H9 (cell line): ENCODE measurements at regions not wholly inside any gene's neighbourhood (a gene's known extent, or its start where the extent isn't known, plus 50 kb on each side); places are given as distances from the start of the nearest gene placed in this dataset.

ENCODE experiments used
- DNase-seq: peaks from one replicate; pipeline ENCODE4 v3.0.0-alpha.2; 2017
- H2AFZ ChIP-seq: one replicate; pipeline ENCODE4 v1.6.1; 2013; ENCODE audit warnings: mild to moderate bottlenecking, low read length, control low read depth, moderate library complexity
- H2AK5ac ChIP-seq: 2 replicates; pipeline ENCODE4 v1.6.1; 2013; ENCODE audit warnings: low read length, control low read depth, mixed read lengths; ENCODE audit not compliant: insufficient read length
- H2BK120ac ChIP-seq: one replicate; pipeline ENCODE4 v1.6.1; 2013; ENCODE audit warnings: low read depth, mild to moderate bottlenecking, low read length, control low read depth, inconsistent platforms; ENCODE audit not compliant: poor library complexity, severe bottlenecking
- H2BK12ac ChIP-seq: 2 replicates; pipeline ENCODE4 v1.6.1; 2013; ENCODE audit warnings: low read length, control low read depth, mixed read lengths, low read depth; ENCODE audit not compliant: insufficient read length
- H2BK15ac ChIP-seq: 2 replicates; pipeline ENCODE4 v1.6.1; 2013; ENCODE audit warnings: low read depth, low read length, control low read depth
- H2BK20ac ChIP-seq: one replicate; pipeline ENCODE4 v1.6.1; 2013; ENCODE audit warnings: low read depth, mild to moderate bottlenecking, low read length, control low read depth, inconsistent platforms; ENCODE audit not compliant: poor library complexity, severe bottlenecking
- H2BK5ac ChIP-seq: 2 replicates; pipeline ENCODE4 v1.6.1; 2013; ENCODE audit warnings: low read length, control low read depth, mixed read lengths; ENCODE audit not compliant: insufficient read length
- H3K14ac ChIP-seq: 2 replicates; pipeline ENCODE4 v1.6.1; 2013; ENCODE audit warnings: low read length, control low read depth; ENCODE audit not compliant: insufficient read depth
- H3K18ac ChIP-seq: 2 replicates; pipeline ENCODE4 v1.6.1; 2013; ENCODE audit warnings: low read depth, mild to moderate bottlenecking, mixed read lengths, low read length, control low read depth; ENCODE audit not compliant: insufficient read length
- H3K23ac ChIP-seq: 2 replicates; pipeline ENCODE4 v1.6.1; 2013; ENCODE audit warnings: low read length, control low read depth, mixed read lengths, low read depth; ENCODE audit not compliant: insufficient read length
- H3K23me2 ChIP-seq: 2 replicates; pipeline ENCODE4 v1.6.1; 2013; ENCODE audit warnings: low read depth, mild to moderate bottlenecking, mixed read lengths, low read length, control low read depth; ENCODE audit not compliant: insufficient read length, poor library complexity, severe bottlenecking
- H3K27ac ChIP-seq: 2 replicates; pipeline ENCODE4 v1.5.1; 2013; ENCODE audit warnings: low read length, control low read depth, mixed read lengths, low read depth; ENCODE audit not compliant: insufficient read length
- H3K27me3 ChIP-seq: 2 replicates; pipeline ENCODE4 v1.6.1; 2013; ENCODE audit warnings: low read length, control low read depth, inconsistent platforms; ENCODE audit not compliant: insufficient read depth
- H3K4ac ChIP-seq: 2 replicates; pipeline ENCODE4 v1.6.1; 2013; ENCODE audit warnings: low read depth, mild to moderate bottlenecking, control low read depth, inconsistent platforms, low read length, moderate library complexity
- H3K4me1 ChIP-seq: 2 replicates; pipeline ENCODE4 v1.6.1; 2013; ENCODE audit warnings: low read length, control low read depth, inconsistent platforms; ENCODE audit not compliant: insufficient read depth
- H3K4me2 ChIP-seq: 2 replicates; pipeline ENCODE4 v1.6.1; 2013; ENCODE audit warnings: low read length, control low read depth, mixed read lengths; ENCODE audit not compliant: insufficient read length, insufficient read depth
- H3K56ac ChIP-seq: 2 replicates; pipeline ENCODE4 v1.6.1; 2013; ENCODE audit warnings: low read depth, mild to moderate bottlenecking, mixed read lengths, low read length, control low read depth; ENCODE audit not compliant: insufficient read length
- H3K79me1 ChIP-seq: 2 replicates; pipeline ENCODE4 v1.6.1; 2013; ENCODE audit warnings: low read depth, mild to moderate bottlenecking, moderate library complexity, low read length, control low read depth, inconsistent platforms; ENCODE audit not compliant: insufficient read depth, poor library complexity, severe bottlenecking
- H3K79me2 ChIP-seq: 2 replicates; pipeline ENCODE4 v1.6.1; 2013; ENCODE audit warnings: low read length, control low read depth, inconsistent platforms; ENCODE audit not compliant: insufficient read depth
- H3K9ac ChIP-seq: 2 replicates; pipeline ENCODE4 v1.6.1; 2013; ENCODE audit warnings: low read length, control low read depth, mixed read lengths; ENCODE audit not compliant: insufficient read length; ENCODE audit errors: extremely low read depth
- H3K9me3 ChIP-seq: one replicate; pipeline ENCODE4 v1.6.1; 2013; ENCODE audit warnings: low read depth, low read length, inconsistent platforms; ENCODE audit not compliant: control insufficient read depth
- H3T11ph ChIP-seq: one replicate; pipeline ENCODE4 v1.6.1; 2013; ENCODE audit warnings: mild to moderate bottlenecking, low read length, control low read depth, inconsistent platforms
- H4K20me1 ChIP-seq: one replicate; pipeline ENCODE4 v1.6.1; 2013; ENCODE audit not compliant: control insufficient read depth, insufficient read length, insufficient read depth
- H4K5ac ChIP-seq: 2 replicates; pipeline ENCODE4 v1.6.1; 2013; ENCODE audit warnings: low read depth, mild to moderate bottlenecking, mixed read lengths, low read length, control low read depth; ENCODE audit not compliant: insufficient read length
- H4K8ac ChIP-seq: replicated peaks from 2 replicates; pipeline ENCODE4 v1.6.1; 2013; ENCODE audit warnings: low read length, control low read depth, mixed read lengths, low read depth; ENCODE audit not compliant: insufficient read length
- H4K91ac ChIP-seq: 2 replicates; pipeline ENCODE4 v1.6.1; 2013; ENCODE audit warnings: low read depth, mild to moderate bottlenecking, moderate library complexity, mixed read lengths, low read length, control low read depth; ENCODE audit not compliant: insufficient read length
- H3K27ac Mint-ChIP-seq, 3 experiments: 2 replicates in 2 of 3; 3 replicates in 1 of 3; pipeline ENCODE4 v1.8.0; 2020 to 2021; ENCODE audit warnings: mixed read lengths in 3 of 3, mild to moderate bottlenecking in 1 of 3, moderate library complexity in 1 of 3
- H3K27me3 Mint-ChIP-seq: 2 replicates; pipeline ENCODE4 v1.8.0; 2021; ENCODE audit warnings: low read depth, mild to moderate bottlenecking, moderate library complexity, mixed read lengths
- H3K36me3 Mint-ChIP-seq, 3 experiments: 2 replicates in 2 of 3; 3 replicates in 1 of 3; pipeline ENCODE4 v1.8.0; 2020 to 2021; ENCODE audit warnings: low read depth in 3 of 3, mixed read lengths in 3 of 3; ENCODE audit not compliant: insufficient read depth in 1 of 3
- H3K4me1 Mint-ChIP-seq, 2 experiments: 2 replicates each; pipeline ENCODE4 v1.8.0; 2020; ENCODE audit warnings: mixed read lengths in 2 of 2
- H3K4me3 Mint-ChIP-seq, 2 experiments: 2 replicates in 1 of 2; 3 replicates in 1 of 2; pipeline ENCODE4 v1.8.0; 2020 to 2021; ENCODE audit warnings: mild to moderate bottlenecking in 2 of 2, mixed read lengths in 2 of 2, moderate library complexity in 1 of 2
- H3K9me3 Mint-ChIP-seq, 2 experiments: 2 replicates in 1 of 2; 3 replicates in 1 of 2; pipeline ENCODE4 v1.8.0; 2020; ENCODE audit warnings: mild to moderate bottlenecking in 2 of 2, mixed read lengths in 2 of 2, moderate library complexity in 1 of 2
- WGBS: extraction: QIAGEN DNeasy Blood & Tissue Kit; methylation state at CpG from one replicate; pipeline ENCODE4 v1.1.7; 2013; ENCODE audit warnings: missing lambda C conversion rate, low lambda C conversion rate, mixed read lengths; ENCODE audit not compliant: insufficient read length; ENCODE audit errors: extremely low coverage; 5-methylcytosine and 5-hydroxymethylcytosine counted together
- TF ChIP-seq, protein P1 (sequence below): fragments of 200-600 bp; sonication (generic); conservative IDR thresholded peaks from 3 replicates; pipeline ENCODE4 v1.8.0; 2021; ENCODE audit warnings: antibody characterized with exemption, mild to moderate bottlenecking

DNA sequence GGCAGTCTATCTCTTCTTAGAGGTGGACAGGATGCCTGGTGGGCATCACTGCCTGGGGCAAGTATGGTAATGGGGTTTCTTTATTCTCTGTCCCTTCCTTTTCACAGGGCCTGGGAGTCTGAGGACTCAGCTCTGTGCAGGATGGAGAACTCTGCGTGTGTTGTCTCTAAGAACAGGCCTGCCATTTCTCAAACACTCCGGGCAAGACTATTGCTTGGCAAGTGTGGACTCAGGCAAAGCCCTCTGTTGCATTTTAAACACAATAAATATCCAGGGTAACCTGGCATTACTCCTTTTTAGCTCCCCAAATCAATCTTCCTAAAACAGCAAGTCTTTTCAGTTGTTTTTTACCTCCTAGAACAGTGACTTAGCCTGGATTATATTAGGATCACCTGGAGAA, 185.1 kb upstream of the ROPN1 start:
- peaks cover 0 to 3% (median 0%) of the 10 kb centered on the region in 3 experiments; a peak in 1 of 7 replicates for H3K36me3 Mint-ChIP-seq
- no peak overlapping the region for H3K27ac ChIP-seq
- no peak overlapping the region for H3K4me3 Mint-ChIP-seq
- H3K9me3 Mint-ChIP-seq, result no peaks in the 10 kb centered on the region
- H3K23me2 ChIP-seq, result no peaks in the 10 kb centered on the region
- H3K79me2 ChIP-seq, result no peaks in the 10 kb centered on the region
- TF ChIP-seq, protein P1, sequence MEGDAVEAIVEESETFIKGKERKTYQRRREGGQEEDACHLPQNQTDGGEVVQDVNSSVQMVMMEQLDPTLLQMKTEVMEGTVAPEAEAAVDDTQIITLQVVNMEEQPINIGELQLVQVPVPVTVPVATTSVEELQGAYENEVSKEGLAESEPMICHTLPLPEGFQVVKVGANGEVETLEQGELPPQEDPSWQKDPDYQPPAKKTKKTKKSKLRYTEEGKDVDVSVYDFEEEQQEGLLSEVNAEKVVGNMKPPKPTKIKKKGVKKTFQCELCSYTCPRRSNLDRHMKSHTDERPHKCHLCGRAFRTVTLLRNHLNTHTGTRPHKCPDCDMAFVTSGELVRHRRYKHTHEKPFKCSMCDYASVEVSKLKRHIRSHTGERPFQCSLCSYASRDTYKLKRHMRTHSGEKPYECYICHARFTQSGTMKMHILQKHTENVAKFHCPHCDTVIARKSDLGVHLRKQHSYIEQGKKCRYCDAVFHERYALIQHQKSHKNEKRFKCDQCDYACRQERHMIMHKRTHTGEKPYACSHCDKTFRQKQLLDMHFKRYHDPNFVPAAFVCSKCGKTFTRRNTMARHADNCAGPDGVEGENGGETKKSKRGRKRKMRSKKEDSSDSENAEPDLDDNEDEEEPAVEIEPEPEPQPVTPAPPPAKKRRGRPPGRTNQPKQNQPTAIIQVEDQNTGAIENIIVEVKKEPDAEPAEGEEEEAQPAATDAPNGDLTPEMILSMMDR, result no peak
- no peak overlapping the region for H4K5ac ChIP-seq
- H3K4me1 ChIP-seq, result no peaks in the 10 kb centered on the region
- H3K27me3 Mint-ChIP-seq, result no peaks in the 10 kb centered on the region
- H3K23ac ChIP-seq, result no peak overlapping the region
- no peak overlapping the region for H3K4me2 ChIP-seq
- no peak overlapping the region for H3T11ph ChIP-seq
- H3K4ac ChIP-seq, result no peak overlapping the region
- H3K18ac ChIP-seq, result no peak overlapping the region
- H2AK5ac ChIP-seq, result no peak overlapping the region
- no peak overlapping the region for H3K14ac ChIP-seq
- no peaks in the 10 kb centered on the region for H3K9me3 ChIP-seq
- H3K56ac ChIP-seq, result no peak overlapping the region
- H4K91ac ChIP-seq, result no peak overlapping the region
- H4K20me1 ChIP-seq, result no peaks in the 10 kb centered on the region
- H2BK20ac ChIP-seq, result no peak overlapping the region
- WGBS, result no CpG with 5 or more reads among the region's 2 CpGs
- H3K27me3 ChIP-seq, result no peaks in the 10 kb centered on the region
- no peak overlapping the region for H2AFZ ChIP-seq
- H3K79me1 ChIP-seq, result no peaks in the 10 kb centered on the region
- no peak overlapping the region for H3K9ac ChIP-seq
- no peak overlapping the region for H2BK15ac ChIP-seq
- H2BK12ac ChIP-seq, result no peak overlapping the region
- peaks cover 5 to 6% of the 10 kb centered on the region in 2 experiments; a peak in 3 of 4 replicates for H3K4me1 Mint-ChIP-seq
- no peak overlapping the region for H4K8ac ChIP-seq
- H2BK5ac ChIP-seq, result no peak overlapping the region
- no peak for DNase-seq
- no peak overlapping the region; a peak in 1 of 7 replicates for H3K27ac Mint-ChIP-seq
- no peak overlapping the region for H2BK120ac ChIP-seq
